ENCODE measurements at regions not wholly inside any gene's neighbourhood (a gene's known extent, or its start where the extent isn't known, plus 50 kb on each side); places are given as distances from the start of the nearest gene placed in this dataset.

DNA sequence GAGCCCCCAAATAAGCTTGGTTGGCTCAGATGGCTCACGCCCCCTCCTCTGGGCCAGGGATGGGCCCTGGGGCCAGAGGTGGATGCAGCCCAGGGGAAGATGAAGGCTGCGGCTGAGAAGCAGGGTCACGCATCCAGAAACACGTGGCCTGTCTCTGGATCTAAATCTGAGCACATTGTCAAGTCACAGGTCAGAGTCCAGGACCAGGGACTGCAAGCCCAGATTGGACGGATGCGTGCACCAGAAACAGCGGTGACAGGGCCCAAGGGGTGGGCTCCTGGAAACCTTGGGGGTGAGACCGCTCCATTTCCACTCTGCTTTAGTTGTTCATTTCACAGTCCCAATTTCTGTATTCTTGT, 226.2 kb downstream of the ACKR3 start:
- no peak for DNase-seq (ENCODE audit: low read depth in 2 of 2)

DNA sequence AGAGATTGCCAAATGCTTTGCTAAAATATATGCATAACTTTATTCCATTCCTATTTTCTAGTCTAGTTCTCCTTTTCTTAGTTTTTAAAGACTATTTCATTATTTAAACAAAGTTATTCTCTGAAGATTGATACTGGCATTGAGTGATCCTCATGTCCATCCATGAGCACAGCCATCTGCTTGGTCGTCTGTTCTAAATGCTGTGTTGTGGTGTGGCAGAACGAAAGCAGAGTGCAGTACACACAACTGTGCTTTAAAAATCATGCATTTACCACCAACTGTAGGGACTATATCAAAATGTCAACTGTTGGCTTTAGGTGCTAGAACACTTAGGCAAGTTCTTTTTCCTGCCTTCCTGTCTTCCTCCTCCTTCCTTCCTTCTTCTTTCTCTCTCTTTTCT, 226.6 kb downstream of the ACKR3 start:
- no peak for DNase-seq (ENCODE audit: low read depth in 2 of 2)

DNA sequence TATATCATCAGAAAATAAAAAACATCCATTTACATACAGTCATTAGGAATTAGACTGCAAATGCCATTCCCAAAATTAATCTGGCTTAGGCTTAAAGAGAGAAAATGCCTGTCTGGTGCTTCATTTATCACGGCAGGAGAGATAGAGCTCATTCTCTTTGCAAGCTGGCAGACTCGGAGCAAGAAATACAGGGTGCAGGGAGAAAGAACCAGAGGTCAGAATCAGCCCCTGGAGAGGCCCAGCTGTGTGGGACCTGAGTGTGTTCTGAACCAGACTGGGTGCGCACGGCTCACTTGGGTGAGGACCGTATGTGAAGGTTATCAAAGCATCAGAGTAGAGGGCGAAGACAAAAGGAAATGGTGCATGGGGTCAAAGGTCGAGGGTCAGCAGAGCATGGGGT, 227.8 kb downstream of the ACKR3 start:
- no peak for DNase-seq (ENCODE audit: low read depth in 2 of 2)

DNA sequence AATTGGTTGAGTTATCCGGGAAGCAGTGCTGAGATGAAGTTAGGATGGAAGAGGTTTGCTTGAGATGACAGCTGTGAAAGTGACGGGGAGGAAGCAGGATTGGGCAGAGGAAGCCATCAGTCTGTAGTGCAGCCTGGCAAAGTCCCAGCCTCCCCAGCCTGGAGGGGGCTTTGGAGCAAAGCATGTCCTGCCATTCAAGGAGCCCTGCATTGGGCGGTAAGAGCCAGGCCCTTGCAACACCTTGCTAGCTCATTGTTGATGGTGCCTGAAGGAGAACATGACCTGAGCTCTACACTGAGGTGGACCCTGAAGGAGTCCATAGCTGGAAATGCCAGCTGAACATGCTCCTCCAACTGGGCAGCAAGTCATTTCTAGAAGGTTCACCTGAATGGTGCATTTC, 228.9 kb downstream of the ACKR3 start:
- no peak for DNase-seq (ENCODE audit: low read depth in 2 of 2)

DNA sequence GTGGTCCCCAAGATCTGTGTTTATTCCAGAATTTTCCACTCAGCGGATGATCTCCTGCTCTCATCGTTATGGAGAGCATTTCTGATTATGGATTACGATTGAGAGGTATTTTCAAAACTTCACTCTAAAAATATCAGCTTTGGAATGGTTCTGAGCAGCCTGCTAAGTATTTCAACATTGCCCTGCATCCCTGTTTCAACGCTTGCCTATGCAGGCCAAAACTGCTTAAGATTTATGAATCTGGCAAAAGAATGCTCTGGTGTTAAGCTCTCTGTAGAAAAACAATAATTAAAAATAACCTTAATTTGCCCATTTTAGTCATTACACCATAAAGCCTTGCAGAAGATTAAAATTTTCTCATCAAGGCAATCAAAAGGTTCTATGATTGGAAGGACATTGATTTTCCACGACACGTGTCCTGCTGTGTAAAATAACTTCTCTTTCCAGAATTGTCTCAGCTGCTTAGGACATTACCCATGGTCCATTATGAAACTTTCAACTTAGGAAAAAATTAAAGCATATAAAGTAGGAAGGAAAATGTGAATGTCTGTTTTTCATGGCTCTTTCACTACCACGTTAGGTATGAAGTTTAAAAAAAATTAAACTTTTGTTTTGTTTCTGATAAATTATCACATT, 229.9 kb downstream of the ACKR3 start:
- no peak for DNase-seq (ENCODE audit: low read depth in 2 of 2)

DNA sequence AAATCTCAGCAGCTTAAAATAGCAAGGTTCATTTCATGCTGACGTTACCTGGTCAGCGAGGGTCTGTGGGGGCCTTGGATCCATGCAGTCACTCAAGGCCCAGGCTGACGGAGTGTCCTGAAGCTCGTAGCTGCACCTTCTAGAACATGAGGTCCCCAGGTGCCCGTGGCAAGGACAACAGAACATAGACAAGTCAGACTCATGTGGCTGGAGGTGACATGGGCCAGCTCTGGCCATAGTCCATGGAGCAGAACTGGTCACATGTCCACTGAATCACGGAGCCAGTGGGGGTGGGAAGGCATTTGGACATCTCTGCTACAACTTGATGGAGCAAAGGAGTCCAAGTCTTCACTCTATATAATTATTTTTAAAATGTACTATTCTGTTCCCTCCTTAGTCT, 233.2 kb downstream of the ACKR3 start:
- DNase-seq (ENCODE audit: low read depth in 2 of 2), result no peak

DNA sequence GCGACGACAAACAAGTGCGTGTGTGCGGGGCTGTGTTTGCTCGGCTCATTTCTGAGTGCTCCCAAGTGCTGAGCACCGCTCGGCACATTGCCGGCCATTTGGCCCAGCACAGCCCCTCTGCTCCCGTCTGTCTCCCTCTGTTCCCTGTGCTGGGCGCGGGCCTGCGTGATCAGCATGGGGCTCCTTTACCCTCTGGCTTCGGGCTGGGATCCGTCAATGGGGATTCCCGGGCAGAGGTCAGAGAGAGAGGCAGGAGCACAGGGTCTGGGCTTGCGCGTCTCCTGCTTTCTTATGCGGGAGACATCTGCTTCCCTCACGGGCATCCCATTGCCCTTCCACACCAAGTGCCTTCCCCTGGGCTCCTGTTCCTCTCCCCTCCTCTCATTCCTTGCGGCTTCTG, 234.0 kb downstream of the ACKR3 start:
- DNase-seq (ENCODE audit: low read depth in 2 of 2), result no peak

DNA sequence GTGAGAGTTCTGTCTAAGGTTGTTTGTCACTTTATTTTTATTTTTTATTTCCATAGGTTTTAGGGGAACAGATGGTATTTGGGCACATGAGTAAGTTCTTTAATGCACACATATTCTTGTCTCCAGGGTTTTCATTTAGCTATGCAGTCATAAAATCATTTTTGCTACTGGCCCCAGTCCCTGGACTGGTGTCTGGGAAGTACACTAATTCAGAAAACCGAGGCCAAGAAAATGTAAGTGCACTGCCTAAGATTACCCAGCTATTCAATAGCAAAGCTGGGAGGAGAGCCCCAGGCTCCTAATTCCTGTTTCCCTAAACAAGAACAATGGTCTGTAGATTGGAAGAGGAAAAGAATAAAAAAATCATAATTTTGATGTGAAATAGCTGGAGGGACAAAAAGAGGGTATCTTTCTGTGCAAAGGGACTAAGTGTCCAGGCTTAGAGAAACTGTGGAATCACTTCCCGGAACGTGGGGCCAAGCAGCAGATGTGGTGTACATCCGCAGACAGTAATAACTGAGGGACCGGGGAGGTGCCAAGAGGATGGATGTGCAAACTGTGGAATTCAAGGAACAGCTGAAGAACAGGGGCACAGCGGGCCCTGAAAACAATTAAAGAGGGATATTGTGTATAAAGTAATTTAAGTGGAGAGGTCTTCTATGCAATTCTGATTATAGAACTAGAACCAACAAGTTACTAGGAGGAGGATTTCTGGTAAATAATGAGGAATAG, 236.3 kb downstream of the ACKR3 start:
- DNase-seq (ENCODE audit: low read depth in 2 of 2), result no peak

DNA sequence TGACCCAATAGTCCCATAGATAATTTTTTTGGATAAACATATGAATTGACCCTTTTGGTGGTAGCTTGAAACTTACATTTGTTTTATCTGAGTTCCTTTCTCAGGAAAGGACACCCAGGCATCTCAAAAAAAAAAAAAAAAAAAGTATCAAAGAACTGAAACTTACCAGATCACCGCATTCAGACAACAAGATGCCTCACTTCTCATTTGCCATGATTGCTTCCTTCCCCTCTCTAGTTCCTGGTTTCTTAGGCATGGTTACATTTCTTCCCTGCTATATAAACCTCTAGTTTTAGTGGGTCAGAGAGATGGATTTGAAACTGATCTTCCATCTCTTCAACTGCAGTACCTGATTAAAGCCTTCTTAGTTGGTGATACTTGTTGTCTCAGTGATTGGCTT, 240.1 kb downstream of the ACKR3 start:
- DNase-seq (ENCODE audit: low read depth in 2 of 2), result no peak

DNA sequence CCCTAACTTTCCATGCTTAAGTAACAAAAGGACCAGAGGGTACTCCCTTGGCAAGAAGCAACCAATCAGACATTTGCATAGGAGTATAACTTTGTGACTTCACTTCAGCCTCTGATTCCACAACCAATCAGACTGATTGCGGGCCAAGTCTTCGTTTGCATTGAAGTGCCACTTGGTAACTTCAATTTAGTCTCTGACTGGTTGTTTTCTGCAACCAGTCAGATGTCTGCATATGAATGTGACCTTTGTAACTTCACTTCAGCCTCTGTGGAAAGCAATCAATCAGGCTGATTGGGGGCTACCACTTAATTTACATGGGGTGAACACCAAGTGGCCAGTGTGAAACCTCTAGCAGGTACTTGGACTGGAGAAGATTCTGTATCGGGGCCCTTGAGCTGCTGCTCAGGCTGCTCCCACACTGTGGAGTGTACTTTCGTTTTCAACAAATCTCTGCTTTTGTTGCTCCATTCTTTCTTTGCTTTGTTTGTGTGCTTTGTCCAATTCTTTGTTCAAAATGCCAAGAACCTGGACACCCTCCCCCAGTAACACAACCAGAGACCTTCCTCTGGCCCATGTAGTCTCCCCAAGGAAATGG, 241.5 kb downstream of the ACKR3 start:
- no peak for DNase-seq (ENCODE audit: low read depth in 2 of 2)

DNA sequence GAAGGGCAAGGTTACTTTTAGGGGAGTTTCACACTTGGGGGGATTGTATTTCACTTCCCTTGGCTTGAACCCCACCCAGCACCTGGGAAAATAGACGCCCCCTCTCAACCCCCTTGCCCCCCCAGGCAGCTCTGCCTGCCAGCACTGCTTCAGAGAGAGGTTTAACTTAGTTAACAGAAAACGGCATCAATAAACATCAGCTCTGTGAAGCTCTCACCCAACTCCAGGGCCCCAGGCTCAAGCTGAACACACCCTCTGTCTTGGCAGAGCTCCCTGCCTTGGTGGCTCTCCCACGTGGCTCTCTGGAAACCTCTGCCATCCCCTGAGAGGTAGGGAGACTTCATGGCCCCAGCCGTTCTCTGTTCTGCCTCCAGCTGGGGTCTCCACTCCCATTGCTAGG, 244.1 kb downstream of the ACKR3 start:
- no peak for DNase-seq (ENCODE audit: low read depth in 2 of 2)

DNA sequence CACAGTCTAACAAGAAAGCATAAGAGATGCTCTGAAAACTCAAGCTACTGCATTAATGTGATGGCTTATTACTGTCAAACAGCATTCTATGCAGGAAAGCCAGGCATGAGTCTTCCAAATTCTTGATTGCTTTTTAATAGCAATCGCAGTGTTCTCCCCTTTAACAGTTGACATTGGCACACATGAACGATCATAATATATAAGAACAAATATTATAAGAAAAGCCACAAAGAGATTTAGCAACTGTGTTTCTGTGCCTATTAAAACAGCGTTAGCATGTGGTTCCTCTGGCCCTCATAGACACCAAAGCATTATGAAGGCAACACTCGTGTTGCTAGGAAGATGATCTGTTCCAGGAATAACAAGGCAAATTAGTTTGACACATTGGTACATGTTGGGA, 245.0 kb downstream of the ACKR3 start:
- DNase-seq (ENCODE audit: low read depth in 2 of 2), result no peak

DNA sequence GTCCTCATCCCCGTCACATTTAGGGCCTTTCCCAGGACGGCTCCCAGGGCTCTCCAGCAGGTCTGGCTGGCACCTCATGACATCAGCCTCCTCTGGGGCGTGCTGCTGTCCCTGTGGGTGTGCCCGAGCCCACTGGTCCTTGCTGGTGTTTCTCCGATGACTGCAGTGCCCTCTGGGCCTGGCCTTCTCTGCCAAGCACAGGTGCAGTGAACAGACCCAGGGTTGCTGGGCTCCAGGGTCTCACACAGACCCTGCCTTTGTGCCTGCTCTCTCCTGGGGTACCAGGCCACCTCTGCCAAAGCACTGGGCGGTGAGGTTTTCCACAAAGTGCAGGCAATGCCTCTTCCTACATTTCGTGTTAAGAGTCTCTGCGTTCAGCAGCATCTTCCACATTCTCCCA, 246.1 kb downstream of the ACKR3 start:
- no peak for DNase-seq (ENCODE audit: low read depth in 2 of 2)

DNA sequence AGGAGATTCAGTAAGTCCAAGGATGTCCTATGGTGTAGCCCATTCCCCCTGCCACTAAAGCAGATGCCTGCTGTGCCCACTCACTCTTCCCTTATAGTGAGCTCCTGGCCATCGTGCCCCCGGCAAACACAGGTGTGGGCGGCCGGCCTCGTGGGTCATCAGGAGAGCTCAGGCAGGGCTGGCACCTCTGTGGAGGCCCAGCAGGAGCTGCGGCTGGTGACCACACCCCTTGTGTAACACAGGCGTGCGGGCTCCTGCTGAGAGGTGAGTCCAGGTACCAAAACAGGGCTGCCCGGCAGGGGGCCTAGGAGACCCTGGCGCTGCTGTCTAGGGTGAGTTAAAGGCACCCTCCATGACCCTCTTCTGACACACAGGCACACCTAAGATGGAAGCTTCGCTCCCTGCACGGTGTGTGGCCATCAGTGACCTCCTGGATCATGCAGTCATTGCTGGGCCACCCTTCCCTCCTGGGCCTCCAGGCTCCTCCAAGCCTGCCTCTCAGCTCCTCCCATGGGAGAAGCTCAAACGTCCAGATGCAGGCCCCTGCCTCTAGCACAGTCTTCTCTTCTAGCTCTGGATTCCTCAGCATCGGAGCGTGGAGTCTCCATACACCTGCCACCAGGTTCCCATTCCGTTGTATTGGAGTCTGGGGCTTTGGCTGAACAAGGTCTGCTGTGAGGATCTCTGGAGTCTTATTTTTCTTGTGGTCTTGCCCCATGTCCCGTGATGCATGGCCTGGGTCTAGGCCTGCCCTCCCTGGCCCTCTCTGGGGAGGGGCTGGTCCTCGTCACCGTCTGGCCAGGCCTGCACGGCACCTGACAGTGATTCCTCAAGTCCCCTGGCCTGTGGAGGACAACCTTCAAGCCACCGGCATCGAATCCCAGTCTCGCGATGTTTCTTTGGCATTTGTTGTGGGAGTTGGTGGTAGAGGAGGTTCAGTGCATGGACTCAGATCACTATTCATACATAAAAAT, 246.9 kb downstream of the ACKR3 start:
- DNase-seq (ENCODE audit: low read depth in 2 of 2), result no peak

DNA sequence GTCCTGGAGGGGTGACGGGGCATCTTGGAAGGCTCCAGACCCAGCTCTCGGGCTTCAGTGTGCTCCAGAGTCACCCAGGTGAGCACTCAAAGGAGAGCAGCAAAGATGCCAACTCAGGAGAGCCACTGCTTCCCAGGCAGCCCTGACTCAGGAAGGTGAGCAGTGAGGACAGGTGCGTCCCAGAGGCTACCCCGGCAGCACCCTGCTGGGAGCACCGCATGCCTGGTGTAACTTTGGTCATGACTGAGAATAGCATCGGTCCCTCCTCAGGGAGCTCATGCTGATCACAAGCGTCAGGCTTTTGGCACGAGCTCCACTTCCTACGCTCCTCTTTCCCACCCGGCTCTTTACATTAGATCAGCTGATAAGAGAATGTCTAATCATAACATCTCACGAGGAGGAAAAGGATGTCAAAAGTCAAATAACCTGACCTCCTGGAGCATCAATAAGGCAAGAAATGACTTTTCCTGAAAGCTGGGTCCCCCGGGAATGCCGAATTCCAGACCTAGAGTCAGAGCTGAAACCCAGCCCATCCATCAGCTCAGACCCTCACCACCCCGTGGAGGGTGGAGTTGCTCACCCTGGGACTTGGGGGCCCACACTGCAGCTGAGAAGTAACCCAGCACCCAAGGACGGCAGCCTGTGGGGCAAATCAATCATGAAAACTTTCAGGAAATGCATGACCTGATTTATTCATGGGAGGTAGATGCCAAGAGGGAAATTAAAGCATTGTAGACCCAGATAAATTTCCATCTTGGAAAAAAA, 248.8 kb downstream of the ACKR3 start:
- no peak for DNase-seq (ENCODE audit: low read depth in 2 of 2)

DNA sequence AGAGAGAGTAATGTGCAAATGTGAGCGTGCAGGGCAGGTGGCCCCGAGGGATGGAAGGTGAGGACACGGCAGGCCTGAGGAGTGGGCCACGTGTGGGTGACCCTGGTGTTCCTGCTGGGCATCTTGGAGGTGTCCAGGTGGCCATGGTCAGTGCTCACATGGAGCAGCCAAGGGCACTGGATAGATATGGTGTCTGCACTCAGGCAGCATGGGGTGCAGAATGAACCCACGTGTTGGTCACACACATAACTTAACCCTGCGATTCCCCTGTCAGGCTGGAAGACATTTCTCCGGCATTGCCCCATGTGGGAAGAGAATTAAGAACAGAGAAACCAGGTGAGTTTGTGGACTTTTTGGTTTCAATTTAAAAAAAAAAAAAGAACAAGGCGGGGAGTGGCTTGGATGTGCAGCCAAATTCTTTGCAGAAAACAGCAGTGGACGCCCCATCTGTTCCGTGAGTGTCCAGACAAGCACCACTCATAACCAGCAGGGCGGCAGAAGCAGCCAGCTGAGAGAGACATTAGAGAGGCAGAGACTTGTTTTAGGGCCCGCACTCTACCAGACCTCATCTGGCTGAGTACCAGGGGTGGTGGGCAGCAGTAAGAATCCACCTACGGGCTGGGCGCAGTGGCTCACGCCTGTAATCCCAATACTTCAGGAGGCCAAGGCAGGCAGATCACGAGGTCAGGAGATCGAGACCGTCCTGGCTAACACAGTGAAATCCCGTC, 249.8 kb downstream of the ACKR3 start:
- no peak for DNase-seq (ENCODE audit: low read depth in 2 of 2)

DNA sequence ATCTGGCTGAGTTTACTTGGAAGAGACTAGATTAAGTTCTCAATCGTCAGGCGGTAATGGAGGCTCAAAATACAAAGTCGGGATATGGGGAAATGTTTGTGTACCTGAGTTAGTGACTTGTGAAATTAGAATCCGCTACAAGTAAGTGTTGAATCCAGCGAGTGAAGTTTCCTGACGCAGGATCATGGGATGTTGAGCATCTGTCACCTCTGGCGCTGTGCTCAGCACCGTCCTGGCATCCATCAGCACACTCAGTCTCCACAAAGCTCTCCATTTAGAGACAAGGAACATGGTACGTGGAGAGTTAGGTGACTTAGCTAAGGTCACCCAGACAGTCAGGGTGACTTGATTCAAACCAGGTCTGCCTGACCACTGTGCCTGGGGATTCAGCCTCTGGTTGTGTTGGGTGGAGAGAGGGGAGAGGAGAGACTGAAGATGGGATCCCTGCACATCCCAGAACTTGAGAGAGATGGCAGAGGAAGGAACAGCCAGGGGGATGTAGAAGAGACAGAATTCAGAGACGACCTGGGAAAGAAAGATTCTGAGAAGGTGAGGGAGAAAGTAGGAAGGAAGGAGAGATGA, 251.2 kb downstream of the ACKR3 start:
- no peak for DNase-seq (ENCODE audit: low read depth in 2 of 2)

DNA sequence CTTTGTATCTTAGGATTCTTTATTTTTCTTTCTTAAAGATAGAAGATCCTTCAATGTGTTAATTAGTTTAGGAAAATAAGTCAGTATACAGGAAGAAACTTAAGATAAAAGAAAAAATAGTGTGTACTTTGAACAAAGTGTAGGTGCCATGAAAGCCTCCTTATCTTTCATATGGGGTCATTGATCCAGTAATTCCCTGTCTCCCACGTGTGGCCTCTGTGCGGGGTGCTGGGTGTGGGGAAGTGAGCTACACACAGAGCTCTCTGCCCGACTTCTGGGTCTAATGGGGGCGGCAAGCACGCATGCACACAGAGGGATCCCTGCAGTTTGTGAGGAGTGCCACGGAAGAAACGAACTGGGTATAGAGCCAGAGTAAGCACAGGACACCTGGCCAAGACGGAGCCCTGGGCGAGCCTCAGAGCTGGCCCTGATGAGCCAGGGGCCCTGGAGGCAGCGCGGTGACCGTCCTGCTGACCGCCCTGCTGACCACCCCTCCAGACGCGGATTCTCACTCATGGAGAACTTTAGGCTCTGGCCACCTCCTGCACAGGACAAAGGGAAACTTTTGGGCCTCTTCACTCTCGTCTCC, 253.5 kb downstream of the ACKR3 start:
- DNase-seq (ENCODE audit: low read depth in 2 of 2), result no peak

DNA sequence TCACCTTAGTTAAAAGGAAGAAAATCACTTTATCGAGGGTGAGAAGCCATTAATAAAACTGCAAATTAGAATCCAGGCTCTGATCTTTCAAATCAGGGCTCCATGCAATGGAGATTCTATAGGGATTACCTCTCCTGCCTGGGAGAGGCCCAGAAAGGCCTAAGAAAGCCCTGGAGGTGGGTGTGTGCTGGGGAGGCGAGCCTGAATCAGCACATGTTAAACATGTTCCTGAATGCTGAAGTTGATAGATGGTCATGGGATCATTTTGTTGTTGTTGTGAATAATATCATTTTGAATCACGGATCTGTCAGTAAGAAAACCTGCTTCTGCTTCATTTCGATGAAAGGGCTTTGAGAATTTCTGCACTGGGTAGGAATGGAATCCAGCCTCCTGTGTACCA, 254.3 kb downstream of the ACKR3 start:
- no peak for DNase-seq (ENCODE audit: low read depth in 2 of 2)

DNA sequence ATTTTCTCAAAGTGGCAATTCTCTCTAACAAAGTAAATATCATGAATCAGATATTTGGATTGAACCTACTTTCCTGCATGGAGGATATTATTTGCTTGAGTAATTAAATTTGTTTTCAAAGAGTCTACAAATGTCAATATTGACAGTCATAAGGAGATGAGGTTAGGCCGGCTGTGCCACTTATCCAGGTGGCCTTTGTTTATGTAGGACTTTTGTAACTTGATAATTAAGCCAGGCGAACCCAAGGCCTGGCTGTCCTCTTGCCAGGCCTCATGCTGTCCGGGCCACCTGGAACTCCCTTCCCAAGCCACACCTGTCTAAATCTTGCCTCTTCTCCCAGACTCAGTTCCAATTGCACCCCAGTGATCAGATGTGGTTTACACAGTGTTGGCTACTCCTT, 255.2 kb downstream of the ACKR3 start:
- no peak for DNase-seq (ENCODE audit: low read depth in 2 of 2)
